ENCODE measurements at regions not wholly inside any gene's neighbourhood (a gene's known extent, or its start where the extent isn't known, plus 50 kb on each side); places are given as distances from the start of the nearest gene placed in this dataset.
"Not testable (repeated sequence)": the region's sequence is repeated elsewhere in the genome, so short reads cannot be mapped to it uniquely, and the experiment has no call there.

DNA sequence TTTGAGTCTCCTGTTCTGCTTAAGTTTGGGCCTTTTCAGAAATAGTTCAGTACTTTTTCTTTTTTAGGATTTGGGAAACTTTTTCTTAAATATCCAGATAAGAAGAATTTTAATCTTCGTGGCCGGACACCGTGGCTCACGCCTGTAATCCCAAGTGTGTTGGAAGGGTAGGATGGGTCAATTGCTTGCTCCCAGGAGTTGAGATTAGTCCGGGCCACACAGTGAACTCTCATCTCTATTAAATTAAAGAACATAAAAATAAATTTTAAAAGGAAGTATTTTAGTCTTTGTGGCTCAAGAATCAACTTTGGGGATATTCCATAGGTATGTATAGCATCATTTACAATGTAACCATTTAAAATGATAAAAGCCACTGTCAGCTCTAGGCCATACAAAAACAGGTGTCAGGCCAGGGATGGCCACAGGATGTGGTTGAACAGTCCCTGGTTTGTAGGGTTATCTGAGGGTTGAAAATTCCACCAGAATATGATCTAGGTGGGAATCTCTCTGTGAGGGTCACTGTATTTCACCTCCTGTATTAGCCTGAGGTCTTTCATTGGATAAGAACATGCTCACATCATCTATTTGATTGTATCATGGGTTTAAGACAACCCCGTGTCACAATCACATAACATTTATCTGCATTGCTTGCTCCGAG is 115.6 kb downstream of the GGTLC2 start:
- no peak for DNase-seq

DNA sequence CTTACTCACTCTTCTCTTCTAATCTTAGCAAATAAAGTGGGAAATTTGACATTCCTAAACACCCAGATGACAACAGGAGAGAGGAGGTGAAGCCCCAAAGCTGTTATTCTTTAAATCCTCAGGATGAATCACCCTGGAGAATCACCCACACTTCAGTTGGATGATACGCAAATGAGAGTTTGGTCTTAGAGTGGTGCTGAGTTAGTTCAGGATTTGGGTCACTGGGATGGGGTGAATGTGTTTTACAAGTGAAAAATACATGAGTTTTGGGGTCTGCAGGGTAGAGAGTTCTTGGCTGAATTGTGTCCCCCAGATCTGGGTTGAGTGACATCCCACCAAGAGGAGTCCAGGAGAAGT is 117.2 kb downstream of the GGTLC2 start:
- no peak for DNase-seq

DNA sequence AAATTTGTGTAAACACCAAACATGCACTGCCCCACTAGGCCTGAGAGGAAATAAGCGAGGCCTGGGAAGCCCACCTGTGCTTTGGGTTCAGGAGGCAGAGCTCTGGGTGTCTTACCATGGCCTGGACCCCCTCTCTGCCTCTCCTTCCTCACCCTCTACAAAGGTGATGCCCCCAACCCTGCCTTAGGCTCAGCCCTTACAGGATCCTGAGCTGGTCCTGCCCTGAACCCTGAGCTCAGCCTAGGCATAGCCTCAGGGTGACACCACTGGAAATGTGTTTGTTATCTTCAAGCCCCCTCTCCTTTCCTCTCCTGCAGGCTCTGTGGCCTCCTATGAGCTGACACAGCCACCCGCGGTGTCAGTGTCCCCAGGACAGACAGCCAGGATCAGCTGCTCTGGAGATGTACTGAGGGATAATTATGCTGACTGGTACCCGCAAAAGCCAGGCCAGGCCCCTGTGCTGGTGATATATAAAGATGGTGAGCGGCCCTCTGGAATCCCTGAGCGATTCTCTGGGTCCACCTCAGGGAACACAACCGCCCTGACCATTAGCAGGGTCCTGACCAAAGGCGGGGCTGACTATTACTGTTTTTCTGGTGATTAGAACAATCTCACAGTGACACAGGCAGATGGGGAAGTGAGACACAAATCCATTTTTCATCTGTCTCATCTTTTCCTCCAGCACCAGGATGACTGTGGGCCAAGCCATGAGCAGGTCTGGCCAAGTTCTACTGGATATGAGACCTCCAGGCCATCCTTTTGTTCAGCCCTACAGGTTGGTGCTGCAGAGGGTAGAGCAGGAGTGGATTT is 117.8 kb downstream of the GGTLC2 start:
- no peak for DNase-seq

DNA sequence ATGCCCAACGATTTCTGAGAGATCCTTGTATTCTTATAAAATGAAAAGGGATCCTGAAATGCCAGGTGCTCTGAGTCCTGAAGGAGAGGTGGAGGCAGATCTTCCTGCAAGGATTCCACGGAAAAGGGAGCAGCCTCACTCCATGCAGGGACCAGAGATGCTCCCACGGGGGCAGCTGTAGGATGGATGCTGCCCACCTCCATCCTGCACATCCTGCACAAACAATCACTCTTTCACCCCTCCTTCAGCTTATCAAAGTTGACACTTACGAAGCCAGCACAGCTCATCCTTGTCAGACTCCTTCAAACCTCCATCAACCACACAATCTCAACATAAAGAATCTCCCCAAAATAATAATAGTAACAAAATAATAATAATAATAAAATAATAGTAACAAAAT is 119.1 kb downstream of the GGTLC2 start:
- DNase-seq: no peak

DNA sequence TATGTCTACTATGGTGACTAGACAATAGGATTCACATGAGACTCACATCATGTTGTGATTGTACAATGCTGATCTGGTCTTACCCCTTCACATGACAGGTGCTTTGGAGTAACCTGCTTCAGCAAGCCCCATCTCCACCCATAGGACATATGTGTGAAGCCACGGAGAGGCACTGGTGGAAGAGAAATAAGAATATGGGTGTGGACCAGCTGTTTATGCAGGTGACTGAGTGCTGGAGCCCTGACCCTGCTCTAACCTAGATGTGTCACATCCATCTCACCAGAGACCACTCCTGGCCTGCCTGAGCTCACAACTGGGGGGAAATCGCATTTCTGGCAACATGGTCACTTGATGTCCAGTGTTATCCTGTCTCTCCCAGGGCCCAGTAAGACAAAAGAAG is 119.7 kb downstream of the GGTLC2 start:
- DNase-seq: no peak

DNA sequence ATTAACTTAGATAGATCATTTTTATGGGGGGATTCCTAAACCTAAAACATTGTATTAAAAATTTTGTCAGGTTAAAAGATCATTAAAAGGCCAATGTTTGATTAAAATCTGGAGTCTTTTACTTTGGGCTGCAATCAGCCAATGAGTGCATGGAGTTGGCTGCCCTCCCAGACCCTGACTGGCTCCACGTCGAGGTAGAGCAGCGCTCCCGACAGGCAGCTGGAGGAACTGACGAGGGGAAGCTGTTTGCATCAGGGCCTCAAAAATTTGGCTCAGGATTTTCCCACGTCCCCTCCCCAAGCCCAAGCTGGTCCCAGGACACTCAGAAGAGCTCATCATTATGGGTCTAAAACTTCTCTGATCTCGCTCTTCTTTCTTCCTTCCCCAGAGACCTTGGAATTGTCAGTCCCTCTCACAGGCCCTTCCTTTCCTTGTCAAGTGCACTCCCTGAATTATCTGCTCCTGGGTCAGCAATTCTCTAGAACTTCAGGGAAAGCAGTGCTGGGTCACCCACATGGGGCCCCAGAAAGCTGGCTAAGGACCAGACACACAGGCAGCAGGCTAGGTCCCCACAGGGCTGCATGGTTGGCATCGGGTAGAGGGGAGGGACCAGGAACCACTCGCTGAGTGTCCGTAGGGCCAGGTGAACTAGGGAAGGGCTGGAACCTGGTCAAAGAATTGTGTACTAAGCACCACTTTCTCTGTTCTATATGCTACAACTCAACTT is 119.6 kb upstream of the IGLL5 start:
- no peak for DNase-seq

DNA sequence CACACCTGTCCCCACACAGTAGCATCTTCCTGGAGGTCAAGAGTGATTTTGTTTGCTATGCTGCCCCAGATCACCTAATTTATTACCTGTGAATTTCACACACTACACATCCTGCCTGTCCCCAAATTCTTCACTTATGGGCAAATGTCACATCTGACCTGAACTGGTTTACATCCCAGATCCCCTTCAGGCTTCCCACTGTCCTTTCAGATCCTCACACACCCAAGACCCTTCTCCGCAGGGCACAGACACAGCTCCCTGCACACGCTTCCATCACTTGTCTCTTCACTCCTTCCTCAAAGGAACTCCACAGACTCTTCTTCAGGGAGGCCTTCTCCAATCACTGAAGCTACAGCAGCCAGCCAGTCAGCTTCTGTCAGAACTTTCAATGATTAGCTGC is 118.7 kb upstream of the IGLL5 start:
- DNase-seq: no peak

DNA sequence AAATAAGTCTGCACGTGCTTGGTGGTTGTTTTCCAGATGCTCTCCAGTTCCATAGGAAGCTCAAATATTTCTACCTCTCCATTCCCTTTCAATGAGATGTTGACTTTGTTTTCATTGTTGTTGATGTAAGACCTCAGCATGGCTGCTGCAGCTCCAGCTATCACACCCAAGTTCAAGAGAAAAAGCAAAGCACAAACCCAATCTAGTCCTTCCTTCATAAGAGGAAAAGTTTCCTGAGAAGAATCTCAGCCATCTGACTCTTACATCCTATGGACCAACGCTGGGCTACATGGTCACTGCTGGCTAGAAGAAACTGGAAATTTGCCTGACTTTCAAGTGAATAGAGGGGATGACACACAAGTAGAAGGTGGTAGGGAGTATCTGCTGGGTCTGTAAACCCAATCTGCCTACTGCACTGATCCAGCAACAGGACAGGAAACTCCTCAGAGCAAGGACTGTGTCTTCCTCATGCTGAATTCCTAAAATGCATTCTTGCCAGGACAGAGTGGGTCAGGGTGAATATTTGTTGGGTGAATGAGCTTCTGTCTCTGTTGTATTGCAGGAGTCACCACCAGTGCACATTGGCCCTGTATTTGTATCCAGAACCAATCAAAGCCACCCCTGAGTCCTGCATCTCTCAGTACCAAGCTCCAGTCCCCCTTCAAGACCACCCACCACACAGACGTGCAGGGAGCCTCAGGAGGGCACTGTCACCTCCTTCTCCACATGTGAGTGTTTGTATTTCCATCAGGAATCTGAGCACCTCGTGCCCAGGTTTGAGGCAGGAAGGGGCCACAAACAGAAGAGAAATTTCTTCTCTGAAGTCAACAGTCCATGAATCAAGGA is 118.0 kb upstream of the IGLL5 start:
- no peak for DNase-seq

DNA sequence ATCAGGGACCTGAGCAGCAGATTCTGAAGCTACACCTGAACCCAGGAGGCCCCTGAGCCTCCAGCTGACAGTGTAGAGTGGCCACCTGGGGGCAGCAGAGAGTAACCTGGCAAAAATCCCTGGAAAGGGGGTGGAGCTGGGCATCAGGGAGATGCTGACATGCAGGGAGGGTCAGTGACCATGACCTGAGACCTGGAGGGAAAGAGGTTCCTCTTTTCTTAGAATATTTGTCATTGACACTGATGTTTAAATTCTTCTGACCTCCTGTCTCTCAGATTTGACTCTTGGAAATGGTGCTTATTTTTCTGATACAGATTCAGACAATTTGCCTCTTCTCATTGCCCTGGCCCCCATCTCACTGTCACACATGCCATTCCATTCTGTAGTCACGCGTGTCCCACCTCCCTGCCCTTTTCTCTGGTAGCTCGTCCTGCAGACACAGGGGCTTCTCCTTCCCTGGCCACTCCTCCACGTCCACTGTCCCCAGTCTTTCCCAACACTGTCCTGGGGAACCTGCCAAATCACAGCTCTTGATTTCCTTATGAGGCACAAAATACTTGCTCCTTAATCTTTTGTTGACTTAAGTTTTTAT is 117.2 kb upstream of the IGLL5 start:
- no peak for DNase-seq

DNA sequence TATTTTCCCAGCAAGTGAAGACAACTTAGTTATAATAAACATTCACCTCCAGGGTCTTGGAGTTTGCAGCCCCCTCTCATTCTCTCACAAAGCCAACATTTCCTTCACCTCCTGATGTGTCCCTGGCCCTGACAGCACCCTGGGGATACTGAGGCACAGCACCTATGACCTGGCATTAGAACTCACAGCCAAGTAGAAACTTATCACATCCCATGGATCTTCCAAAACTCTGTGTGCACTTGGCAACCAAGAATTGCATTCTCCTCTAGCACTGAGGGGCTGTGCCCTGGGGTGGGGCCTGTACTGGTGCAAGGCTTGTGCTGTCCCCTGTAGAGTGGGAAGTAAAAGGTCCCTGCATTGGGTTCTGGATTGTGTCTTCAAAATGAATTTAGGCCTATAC is 116.7 kb upstream of the IGLL5 start:
- no peak for DNase-seq

DNA sequence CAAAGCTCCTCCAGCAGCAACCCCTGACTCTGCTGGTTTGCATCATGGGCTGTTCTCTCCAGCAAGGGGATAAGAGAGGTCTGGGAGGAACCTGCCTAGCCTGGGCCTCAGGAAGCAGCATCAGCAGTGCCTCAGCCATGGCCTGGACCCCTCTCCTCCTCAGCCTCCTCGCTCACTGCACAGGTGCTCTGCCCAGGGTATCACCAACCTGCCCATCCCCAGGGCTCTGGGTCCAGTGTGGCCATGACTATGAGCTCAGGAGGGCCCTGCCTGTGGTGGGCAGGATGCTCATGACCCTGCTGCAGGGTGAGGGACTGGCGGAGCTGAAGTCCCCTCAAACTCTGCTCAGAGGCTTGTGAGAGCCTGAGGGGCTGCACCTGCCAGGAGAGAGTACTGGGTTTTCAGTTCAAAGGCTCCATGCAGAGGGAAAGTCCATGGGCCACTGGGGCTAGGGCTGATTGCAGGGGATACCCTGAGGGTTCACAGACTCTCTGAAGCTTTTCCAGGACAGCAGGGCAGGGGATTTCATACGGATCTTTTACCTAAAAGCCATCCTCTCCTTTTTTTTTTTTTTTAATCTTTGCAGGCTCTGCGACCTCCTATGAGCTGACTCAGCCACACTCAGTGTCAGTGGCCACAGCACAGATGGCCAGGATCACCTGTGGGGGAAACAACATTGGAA is 115.8 kb upstream of the IGLL5 start:
- DNase-seq: no peak

DNA sequence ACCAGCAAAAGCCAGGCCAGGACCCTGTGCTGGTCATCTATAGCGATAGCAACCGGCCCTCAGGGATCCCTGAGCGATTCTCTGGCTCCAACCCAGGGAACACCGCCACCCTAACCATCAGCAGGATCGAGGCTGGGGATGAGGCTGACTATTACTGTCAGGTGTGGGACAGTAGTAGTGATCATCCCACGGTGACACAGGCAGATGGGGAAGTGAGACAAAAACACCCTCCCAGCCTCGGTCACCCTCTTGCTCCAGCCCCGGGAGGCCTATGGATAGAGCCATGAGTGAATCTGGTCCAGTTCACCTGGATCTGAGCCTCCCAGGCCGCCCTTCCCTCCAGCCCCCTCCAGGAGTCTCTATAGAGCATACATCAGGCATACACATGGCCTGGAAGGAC is 115.2 kb upstream of the IGLL5 start:
- no peak for DNase-seq

DNA sequence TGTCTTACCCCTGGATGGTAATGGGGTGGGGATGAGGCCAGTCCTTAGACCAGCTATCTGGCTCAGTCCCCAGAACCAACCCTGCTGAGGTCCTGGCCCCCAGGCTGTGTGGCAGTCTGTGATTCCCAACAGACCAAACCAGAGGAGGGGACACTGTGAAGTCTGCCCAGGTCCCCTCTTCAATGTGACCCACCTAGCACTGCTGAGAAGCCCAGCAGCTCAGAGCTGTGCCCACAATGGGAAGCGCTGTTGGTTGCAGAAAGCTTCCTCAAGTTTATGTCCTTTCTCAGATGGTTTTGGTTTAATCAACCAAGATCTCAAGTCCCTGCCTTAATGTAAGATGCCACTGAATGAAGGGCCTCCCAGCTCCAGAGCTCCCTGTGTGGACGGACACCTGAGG is 114.7 kb upstream of the IGLL5 start:
- DNase-seq: no peak

DNA sequence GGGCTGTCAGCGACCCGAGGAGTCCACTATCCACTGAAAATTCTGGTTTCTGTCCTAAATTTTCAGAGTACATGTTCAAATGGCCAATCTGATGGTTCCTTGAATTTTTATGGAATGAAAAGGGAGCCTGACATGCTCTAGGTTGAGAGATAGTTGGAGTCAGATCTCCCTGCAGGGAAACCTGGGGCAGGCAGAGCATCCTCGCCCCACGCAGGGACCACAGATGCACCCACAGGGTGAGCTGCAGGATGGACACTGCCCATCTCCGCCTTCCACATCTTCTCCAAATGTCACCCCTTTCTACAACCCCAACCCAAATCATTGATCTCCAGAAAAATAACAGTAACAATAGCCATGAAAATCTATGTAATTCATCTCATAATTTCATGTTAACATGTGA is 114.2 kb upstream of the IGLL5 start:
- DNase-seq: no peak

DNA sequence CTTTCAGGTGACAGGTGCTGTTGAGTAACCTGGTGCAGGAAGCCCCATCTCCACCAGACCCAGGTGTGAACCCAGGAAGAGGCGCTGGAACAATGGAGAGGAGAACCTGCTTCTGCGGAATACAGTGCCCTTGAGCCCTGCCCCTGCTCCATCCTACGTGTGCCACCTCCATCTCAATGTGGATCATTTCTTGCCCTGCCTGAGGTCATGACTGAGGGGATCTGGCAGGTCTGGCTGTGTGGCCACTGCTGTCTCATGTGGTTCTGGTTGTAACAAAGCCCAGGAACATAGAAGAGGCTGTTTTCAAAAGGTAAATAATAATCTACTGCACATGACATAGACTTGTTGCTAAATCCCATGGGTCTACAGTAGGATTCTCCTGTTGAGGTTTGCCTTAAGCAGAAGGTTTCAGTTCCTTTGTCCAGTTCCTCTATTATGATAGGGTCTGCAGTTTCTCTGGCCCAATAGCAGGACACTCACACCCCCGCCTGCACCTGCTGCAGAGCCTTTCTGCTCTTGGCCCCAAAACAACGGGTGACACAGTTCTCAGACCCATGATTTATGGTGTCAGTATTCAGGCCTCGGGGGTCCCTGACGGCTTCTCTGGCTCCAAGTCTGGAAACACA is 113.5 kb upstream of the IGLL5 start:
- DNase-seq: no peak

DNA sequence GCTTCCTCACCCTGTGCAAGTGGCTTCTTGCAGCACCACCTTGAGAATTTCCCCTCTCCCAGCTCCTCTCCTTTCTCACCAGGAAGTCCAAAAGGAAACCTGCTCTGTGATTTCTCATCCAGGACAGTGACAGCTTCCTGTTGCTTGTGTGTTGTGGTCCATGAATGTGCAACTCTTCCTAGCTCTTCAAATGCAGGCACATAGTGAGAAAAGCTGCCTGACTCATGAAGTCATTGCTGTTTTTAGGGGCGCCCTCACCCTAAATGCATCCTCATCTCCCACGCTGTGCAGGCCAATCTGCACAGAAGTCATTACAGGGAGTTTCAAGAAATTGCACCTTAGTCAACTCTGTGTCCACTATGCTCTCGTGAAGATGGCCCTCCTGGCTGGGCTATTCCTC is 112.9 kb upstream of the IGLL5 start:
- not testable (repeated sequence) for DNase-seq

DNA sequence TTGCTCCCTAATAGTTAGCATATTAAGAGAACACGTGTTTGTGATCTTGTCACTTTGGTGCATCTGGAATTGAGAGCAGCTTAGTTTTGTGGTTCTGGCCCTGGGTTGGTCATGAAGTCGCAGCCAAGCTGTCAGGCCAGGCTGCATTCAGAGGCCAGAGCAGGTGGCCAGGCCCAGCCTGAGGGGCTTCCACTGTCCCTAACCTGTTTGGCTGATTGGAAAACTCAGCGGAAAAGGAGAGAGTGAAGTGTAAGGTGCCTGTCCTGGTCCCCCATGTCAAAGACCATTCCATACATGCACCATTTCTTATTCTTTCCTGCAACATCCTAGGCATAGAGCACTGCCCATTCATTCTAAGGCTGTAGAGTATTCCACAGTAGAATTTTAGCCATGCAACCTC is 111.5 kb upstream of the IGLL5 start:
- no peak for DNase-seq

DNA sequence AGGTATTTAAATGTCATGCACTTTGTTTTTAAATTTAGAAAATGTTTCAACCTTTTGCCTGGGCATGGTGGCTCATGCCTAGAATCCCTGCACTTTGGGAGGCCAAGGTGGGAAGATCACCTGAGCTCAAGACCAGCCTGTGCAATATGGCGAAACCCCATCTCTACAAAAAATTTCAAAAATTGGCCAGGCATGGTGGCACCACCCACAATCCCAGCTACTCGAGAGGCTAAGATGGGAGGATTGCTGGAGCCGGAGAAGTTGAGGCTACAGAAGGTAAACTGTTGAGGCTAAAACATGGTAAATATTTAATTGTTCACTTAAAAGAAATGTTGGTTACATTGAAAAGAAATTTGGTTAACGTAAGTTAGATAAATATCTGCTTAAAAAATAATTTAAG is 108.4 kb upstream of the IGLL5 start:
- no peak for DNase-seq

DNA sequence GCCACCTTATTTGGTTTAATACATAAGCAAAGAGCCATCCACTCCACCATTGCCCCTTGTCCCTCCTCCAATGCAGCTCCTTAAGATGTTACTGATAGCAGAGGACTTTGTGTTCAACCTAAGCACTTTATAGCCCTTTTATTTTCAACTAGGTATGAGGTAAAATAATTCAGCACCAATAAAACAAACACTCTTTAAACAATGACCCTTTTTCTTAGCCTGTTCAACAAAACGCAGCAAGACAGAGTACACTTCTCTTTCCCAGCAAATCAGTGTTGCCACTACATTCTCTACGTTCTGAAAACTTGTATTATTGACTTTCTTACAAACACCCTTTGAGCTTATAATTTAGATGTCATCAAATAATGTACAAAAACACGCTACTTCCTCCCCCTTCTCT is 104.0 kb upstream of the IGLL5 start:
- no peak for DNase-seq

DNA sequence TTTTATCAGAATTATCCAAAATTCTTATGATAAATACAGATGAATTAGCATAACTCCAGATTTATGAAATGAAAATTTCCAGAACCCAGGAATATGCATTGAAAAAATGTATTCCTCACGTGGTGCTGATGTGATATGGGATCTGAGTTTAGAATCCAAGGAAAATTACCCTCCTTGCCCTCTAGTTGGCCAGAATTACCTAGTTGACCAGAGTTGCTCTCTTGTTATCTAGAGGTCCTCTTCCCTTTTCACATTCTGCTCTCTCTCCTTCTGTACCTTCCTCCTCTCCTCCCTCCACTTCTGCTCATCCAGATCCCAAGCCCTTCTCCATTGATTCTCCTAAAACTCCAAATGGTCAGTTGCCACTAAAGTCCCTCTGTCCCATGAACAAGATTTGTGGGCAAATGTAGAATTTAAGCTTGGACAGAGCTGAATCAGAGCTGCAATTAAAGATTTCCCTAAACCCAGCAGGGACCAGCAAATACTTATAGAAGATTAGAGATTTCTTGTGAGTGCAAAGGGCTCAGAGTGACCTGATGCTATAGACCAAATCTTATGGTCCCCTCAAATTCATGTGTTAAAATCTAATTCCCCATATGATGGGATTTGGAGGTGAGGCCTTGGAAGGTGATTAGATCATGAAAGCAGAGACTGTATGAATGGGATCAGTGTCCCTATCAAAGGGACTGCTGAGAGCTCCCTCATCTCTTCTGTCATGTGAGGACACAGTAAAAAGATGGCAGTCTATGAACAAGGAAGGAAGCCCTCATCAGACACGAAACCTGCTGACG is 103.2 kb upstream of the IGLL5 start:
- DNase-seq: no peak
